Ovary (tissue), 7 donors: ENCODE measurements at regions not wholly inside any gene's neighbourhood (a gene's known extent, or its start where the extent isn't known, plus 50 kb on each side); places are given as distances from the start of the nearest gene placed in this dataset.

Experiments used
- DNase-seq, 5 donors: peaks; one replicate each; pipeline ENCODE4 v3.0.0-alpha.2; 2019 to 2020
- H3K27ac ChIP-seq, 2 donors: fragments of 200-600 bp; one replicate each; pipeline versions ENCODE4 v1.5.1 to v1.8.0; 2019 to 2022
- H3K27me3 ChIP-seq: fragments of 200-600 bp; one replicate; pipeline ENCODE4 v1.8.0; 2022
- H3K36me3 ChIP-seq: fragments of 200-600 bp; sonication (generic); one replicate; pipeline ENCODE4 v1.5.1; 2019
- H3K4me1 ChIP-seq: one replicate; pipeline ENCODE4 v1.8.1; 2013; ENCODE audit warnings: mild to moderate bottlenecking, moderate library complexity; ENCODE audit not compliant: insufficient read depth
- H3K4me3 ChIP-seq: fragments of 200-600 bp; sonication (generic); one replicate; pipeline ENCODE4 v1.5.1; 2017
- H3K9me3 ChIP-seq, 2 donors: fragments of 200-600 bp in 1 of 2; sonication (generic) in 1 of 2; one replicate each; pipeline versions ENCODE4 v1.5.1 to v1.8.1; 2013 to 2019; ENCODE audit warnings: mild to moderate bottlenecking in 1 of 2, moderate library complexity in 1 of 2
- EP300 ChIP-seq: sonication (generic); formaldehyde crosslinking; IDR thresholded peaks from one replicate; pipeline ENCODE4 v1.6.1; 2017; ENCODE audit warnings: antibody characterized with exemption
- POLR2A ChIP-seq: fragments of 450-650 bp; IDR thresholded peaks from one replicate; pipeline ENCODE4 v1.6.1; 2017; ENCODE audit warnings: antibody characterized with exemption, mild to moderate bottlenecking, moderate library complexity
- WGBS, 3 donors: extraction: QIAGEN DNeasy Blood & Tissue Kit in 1 of 3; methylation state at CpG; one replicate each; pipeline versions ENCODE4 v1.1.5 to v1.1.7; 2013 to 2017; 5-methylcytosine and 5-hydroxymethylcytosine counted together
- intact Hi-C, 4 donors: fragments of 100-400 bp; cut with DNase I; formaldehyde crosslinking; loops; one replicate each; pipeline versions ENCODE4 v1.11.0 to v1.15.1; 2022 to 2023
- TF ChIP-seq, protein P1 (sequence below), 3 donors: fragments of 450-650 bp in 2 of 3; fragments of 200-600 bp in 1 of 3; IDR thresholded peaks; one replicate each; pipeline versions ENCODE4 v1.5.1 to v1.8.0; 2016 to 2022; ENCODE audit warnings: antibody characterized with exemption in 3 of 3, mild to moderate bottlenecking in 1 of 3
- donor health status: DM: no; HTN: no; CAD: no; lungs with moderate emphysema.
- donor health status: DM: no; HTN: no; CAD: no.
- donor health status: Bipolar disorder and iron deficiency.
- donor health status: DM: no; HTN: no; CAD: no.
- donor health status: DM: yes; HTN: yes; CAD: no.

DNA sequence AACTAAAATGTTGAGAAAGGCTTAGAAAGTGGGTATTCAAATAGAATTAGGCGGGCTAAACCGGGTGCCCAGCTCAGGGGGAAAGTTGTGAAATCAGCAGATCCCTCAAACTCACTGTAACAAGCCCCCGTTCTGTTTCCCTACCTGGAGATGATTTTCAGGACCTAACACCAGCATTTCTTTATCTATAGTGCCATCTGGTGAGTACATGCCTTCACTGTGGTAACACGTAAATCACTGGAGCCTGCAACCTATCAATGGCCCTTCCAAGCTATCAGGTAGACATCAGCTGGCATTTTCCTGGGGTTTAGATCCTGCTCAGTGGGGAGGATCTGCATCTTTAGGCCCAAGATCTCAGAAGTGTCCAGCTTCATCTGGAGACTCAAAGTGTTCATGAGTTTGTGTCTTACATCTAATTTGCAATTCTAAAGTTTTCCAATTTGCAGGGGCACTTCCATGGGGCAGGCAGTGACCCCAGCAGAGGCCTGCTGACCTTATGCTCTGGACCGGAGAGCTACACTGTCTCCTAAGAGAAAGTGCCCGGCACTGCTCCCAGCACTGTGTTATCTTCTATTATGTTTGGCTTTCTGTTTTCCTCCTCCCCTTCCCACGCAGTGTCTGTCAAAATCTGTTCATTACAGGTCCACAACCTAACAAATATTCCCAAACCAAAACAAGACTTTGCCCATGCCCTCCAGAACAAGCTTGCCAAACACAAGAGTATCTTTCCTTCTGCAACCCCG, 132.5 kb downstream of the LSM5 start:
- intact Hi-C loops = no loop called here
- H3K36me3 ChIP-seq = no peaks in the 10 kb centered on the region
- no peak overlapping the region for H3K27ac ChIP-seq
- no peaks in the 10 kb centered on the region for H3K27me3 ChIP-seq
- H3K9me3 ChIP-seq = no peaks in the 10 kb centered on the region
- no peaks in the 10 kb centered on the region for H3K4me1 ChIP-seq
- no peak overlapping the region for H3K4me3 ChIP-seq
- no peak for DNase-seq
- TF ChIP-seq, protein P1, sequence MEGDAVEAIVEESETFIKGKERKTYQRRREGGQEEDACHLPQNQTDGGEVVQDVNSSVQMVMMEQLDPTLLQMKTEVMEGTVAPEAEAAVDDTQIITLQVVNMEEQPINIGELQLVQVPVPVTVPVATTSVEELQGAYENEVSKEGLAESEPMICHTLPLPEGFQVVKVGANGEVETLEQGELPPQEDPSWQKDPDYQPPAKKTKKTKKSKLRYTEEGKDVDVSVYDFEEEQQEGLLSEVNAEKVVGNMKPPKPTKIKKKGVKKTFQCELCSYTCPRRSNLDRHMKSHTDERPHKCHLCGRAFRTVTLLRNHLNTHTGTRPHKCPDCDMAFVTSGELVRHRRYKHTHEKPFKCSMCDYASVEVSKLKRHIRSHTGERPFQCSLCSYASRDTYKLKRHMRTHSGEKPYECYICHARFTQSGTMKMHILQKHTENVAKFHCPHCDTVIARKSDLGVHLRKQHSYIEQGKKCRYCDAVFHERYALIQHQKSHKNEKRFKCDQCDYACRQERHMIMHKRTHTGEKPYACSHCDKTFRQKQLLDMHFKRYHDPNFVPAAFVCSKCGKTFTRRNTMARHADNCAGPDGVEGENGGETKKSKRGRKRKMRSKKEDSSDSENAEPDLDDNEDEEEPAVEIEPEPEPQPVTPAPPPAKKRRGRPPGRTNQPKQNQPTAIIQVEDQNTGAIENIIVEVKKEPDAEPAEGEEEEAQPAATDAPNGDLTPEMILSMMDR (IDR thresholded peaks at IDR 0.05) = no peak
- TF ChIP-seq EP300 (no peak), POLR2A (no peak)
- WGBS, 3 donors = 26 to 42% (median 28%) methylated on average over 8 of the region's 8 CpGs

DNA sequence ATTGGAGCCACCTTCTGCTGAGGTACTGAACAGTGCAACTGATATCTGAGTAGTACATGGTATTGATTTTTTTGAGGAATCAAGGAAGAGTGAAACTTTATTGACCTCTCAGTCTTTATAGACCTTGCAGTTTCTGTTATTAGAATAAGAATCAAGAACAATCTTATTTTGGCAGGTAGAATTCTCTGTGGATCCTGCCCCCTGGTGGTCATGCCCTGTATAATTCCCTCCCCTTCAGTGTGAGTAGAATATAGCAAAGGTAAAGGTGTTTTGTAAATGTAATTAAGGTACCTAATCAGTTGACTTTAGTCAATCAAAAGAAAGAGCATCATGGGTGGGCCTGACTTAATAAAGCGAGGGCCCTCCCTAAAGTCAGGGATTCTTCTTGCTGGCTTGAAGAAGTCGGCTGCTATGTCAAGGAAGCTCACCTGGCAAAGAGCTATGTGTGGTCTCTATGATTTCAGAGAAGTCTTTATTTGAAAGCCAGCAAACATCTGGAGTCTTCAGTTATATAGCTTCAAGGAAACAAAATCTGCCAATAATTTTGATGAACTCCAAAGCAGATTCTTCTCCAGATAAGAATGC, 142.8 kb downstream of the LSM5 start:
- no peak overlapping the region for H3K4me3 ChIP-seq
- DNase-seq = no peak
- no peaks in the 10 kb centered on the region for H3K27me3 ChIP-seq
- TF ChIP-seq POLR2A = no peak
- TF ChIP-seq, protein P1 (IDR thresholded peaks at IDR 0.05) = no peak
- TF ChIP-seq EP300 = no peak
- intact Hi-C loops = loop anchor here in 1 of 4 donors (10.0 kb wide), 1 partner anchor 603 kb away; no protein-coding TSS in a partner anchor
- no peaks in the 10 kb centered on the region for H3K4me1 ChIP-seq
- no peaks in the 10 kb centered on the region for H3K9me3 ChIP-seq
- H3K36me3 ChIP-seq = no peaks in the 10 kb centered on the region
- H3K27ac ChIP-seq = no peak overlapping the region
- 61 to 73% (median 73%) methylated on average over 2 of the region's 2 CpGs for WGBS, 3 donors

DNA sequence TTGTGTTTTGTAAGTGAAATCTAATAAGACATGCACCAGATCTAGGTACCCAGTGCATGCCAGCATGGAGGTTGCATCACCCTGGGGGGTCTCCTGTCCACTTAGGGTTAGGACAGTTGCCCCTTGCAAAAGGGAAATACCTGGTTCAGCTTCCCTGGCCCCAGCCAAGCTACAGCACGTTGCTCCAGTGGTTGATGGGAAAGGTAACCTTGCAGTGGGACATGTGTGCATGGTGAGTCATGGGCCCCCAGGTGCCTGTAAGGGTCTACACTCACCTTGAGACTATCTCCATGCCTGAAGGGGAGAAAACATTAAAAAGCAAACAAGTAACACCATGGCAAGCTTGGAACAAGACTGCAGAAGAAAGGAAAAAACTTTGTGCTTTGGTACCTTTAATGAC, 143.9 kb downstream of the LSM5 start:
- DNase-seq = no peak
- WGBS, 3 donors = 26 to 50% (median 36%) methylated on average over 1 of the region's 1 CpG
- Histone ChIP-seq H3K27ac (no peak overlapping the region), H3K27me3 (no peaks in the 10 kb centered on the region), H3K4me1 (no peaks in the 10 kb centered on the region), H3K9me3 (no peaks in the 10 kb centered on the region), H3K36me3 (no peaks in the 10 kb centered on the region), H3K4me3 (no peak overlapping the region)
- no peak for TF ChIP-seq POLR2A
- TF ChIP-seq, protein P1 (IDR thresholded peaks at IDR 0.05) = no peak
- no peak for TF ChIP-seq EP300
- intact Hi-C loops = loop anchor here in 1 of 4 donors (10.0 kb wide), 1 partner anchor 601 kb away; no protein-coding TSS in a partner anchor

DNA sequence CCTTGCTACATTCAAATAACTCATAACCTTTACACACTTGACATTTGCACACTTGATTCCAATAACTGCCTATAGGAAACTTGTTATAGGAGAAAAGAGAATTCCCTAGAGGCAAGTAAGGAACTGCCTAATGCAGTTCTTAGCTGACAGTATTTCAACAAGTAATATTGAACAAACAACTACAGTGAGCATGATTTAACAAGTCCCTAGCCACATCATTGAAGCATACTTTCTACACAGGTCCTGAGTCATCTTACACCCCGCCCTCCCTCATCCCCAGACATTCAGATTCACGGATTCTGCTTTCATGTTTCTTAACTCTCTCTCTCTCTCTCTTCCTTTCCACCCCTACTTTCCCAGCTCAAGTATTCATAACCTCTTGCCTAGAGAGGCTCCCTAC, 153.5 kb downstream of the LSM5 start:
- Histone ChIP-seq H3K36me3 (no peaks in the 10 kb centered on the region), H3K4me3 (no peak overlapping the region), H3K4me1 (no peaks in the 10 kb centered on the region), H3K27me3 (no peaks in the 10 kb centered on the region), H3K9me3 (no peaks in the 10 kb centered on the region), H3K27ac (no peak overlapping the region)
- intact Hi-C loops = no loop called here
- TF ChIP-seq POLR2A = no peak
- TF ChIP-seq, protein P1 (IDR thresholded peaks at IDR 0.05) = no peak
- no peak for TF ChIP-seq EP300
- 61 to 74% (median 65%) methylated on average over 2 of the region's 2 CpGs for WGBS, 3 donors
- DNase-seq = no peak
